Type B pancreatic cell (in vitro differentiated cells): ENCODE measurements at regions not wholly inside any gene's neighbourhood (a gene's known extent, or its start where the extent isn't known, plus 50 kb on each side); places are given as distances from the start of the nearest gene placed in this dataset.

Source experiments
- DNase-seq: peaks from one replicate; pipeline ENCODE4 v3.0.0; 2021; ENCODE audit warnings: mixed read lengths; ENCODE audit not compliant: unreplicated experiment; ENCODE audit errors: extremely low spot score
- H3K27ac Mint-ChIP-seq: 2 replicates; pipeline ENCODE4 v1.8.0; 2021; ENCODE audit warnings: mild to moderate bottlenecking, mixed read lengths
- H3K27me3 Mint-ChIP-seq: 2 replicates; pipeline ENCODE4 v1.8.0; 2021; ENCODE audit warnings: mixed read lengths
- H3K36me3 Mint-ChIP-seq: 2 replicates; pipeline ENCODE4 v1.8.0; 2021; ENCODE audit warnings: mixed read lengths
- H3K4me1 Mint-ChIP-seq: one replicate; pipeline ENCODE4 v1.8.0; 2021; ENCODE audit warnings: mixed read lengths; ENCODE audit not compliant: unreplicated experiment
- H3K4me3 Mint-ChIP-seq: 2 replicates; pipeline ENCODE4 v1.8.0; 2021; ENCODE audit warnings: mild to moderate bottlenecking, mixed read lengths
- H3K9me3 Mint-ChIP-seq: 2 replicates; pipeline ENCODE4 v1.8.0; 2021; ENCODE audit warnings: mixed read lengths
- CTCF ChIP-seq: fragments of 200-600 bp; sonication (generic); conservative IDR thresholded peaks from 2 replicates; pipeline ENCODE4 v1.5.0; 2021; ENCODE audit warnings: antibody characterized with exemption, mild to moderate bottlenecking

- no peaks in the 10 kb centered on the region for H3K9me3 Mint-ChIP-seq
- no peak for DNase-seq
- no peak overlapping the region for H3K27ac Mint-ChIP-seq
- peaks cover 10% of the 10 kb centered on the region for H3K4me1 Mint-ChIP-seq
- no peaks in the 10 kb centered on the region for H3K27me3 Mint-ChIP-seq
- no peaks in the 10 kb centered on the region for H3K36me3 Mint-ChIP-seq
- no peak for TF ChIP-seq CTCF
- no peak overlapping the region for H3K4me3 Mint-ChIP-seq
These were observed 423.0 kb downstream of the IRS1 start for GRCh38 chr2:226376516-226377180.

DNA sequence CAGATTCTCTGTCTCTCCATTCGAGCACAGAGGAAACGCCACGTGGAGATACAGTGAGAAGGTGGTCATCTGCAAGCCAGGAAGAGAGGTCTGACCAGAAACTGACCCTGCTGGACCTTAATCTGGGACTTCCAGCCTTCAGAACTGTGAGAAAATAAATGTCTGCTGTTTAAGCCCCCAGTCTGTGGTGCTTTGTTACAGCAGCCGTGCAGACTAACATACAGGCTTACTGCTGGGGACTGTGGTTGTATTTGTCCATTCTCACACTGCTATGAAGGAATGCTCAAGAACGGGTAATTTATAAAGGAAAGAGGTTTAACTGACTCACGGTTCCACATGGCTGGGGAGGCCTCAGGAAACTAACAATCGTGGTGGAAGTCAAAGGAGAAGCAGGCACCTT, 432.7 kb downstream of the IRS1 start:
- Mint-ChIP-seq H3K27ac (no peak overlapping the region), H3K4me3 (no peak overlapping the region), H3K4me1 (peaks cover 7% of the 10 kb centered on the region), H3K27me3 (no peaks in the 10 kb centered on the region), H3K36me3 (no peaks in the 10 kb centered on the region), H3K9me3 (no peaks in the 10 kb centered on the region)
- no peak for DNase-seq
- TF ChIP-seq CTCF = no peak

DNA sequence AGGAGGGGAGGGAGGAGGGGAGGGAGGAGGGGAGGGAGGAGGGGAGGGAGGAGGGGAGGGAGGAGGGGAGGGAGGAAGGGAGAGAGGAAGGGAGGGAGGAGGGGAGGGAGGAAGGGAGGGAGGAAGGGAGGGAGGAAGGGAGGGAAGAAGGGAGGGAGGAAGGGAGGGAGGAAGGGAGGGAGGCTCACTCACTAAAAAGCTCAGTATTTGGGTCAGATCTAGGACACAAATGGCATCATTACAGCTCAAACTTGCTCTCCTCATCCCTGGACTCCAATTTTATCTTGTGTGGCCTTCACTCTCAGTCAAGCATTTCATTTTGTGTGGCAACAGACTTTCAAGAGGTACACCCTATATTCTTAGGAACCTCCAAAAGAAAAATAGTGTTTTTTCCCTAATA, 435.4 kb downstream of the IRS1 start:
- no peaks in the 10 kb centered on the region for H3K9me3 Mint-ChIP-seq
- H3K4me1 Mint-ChIP-seq = no peaks in the 10 kb centered on the region
- no peak overlapping the region for H3K4me3 Mint-ChIP-seq
- no peaks in the 10 kb centered on the region for H3K27me3 Mint-ChIP-seq
- no peaks in the 10 kb centered on the region for H3K36me3 Mint-ChIP-seq
- DNase-seq = no peak
- H3K27ac Mint-ChIP-seq = no peak overlapping the region
- no peak for TF ChIP-seq CTCF

DNA sequence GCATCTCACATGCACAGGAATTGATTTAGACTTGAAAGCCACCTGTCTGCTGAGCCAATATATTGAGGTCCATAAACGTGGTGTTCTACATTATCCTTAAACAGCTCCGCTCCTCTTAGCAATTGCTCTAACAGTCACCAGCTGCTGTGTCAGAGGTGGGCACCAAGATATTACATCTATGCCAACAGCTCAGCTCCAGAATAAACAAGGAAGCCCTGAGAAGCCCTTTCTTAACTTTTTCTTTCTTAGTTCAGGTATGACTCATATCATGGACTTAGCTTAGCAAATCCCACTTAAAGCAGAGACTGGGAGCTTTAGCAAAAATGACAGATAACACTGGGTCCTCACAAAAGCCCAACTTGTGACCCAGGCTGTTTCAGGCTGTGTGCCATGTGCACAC, 436.6 kb downstream of the IRS1 start:
- Mint-ChIP-seq H3K9me3 (no peaks in the 10 kb centered on the region), H3K36me3 (no peaks in the 10 kb centered on the region), H3K4me3 (no peak overlapping the region), H3K27ac (no peak overlapping the region), H3K27me3 (no peaks in the 10 kb centered on the region), H3K4me1 (no peaks in the 10 kb centered on the region)
- no peak for TF ChIP-seq CTCF
- DNase-seq = no peak

DNA sequence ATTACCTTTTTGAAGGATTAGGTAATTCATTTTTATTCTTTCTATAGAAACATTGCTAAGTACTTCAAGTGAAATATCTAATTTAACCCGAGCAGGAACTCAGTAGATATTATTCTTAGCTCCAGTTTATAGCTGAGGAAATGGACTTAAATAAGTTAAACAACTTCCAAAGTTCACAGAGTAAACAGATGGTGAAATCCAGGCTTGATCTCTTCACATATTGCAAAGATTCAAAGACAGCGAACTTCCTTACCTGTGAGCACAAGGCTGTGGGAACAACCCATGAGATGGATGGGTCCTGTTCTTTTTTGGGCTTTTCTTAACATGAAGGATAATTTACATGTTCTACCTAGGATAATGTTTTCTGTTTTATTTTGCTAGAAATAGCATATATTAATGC, 439.0 kb downstream of the IRS1 start:
- H3K27ac Mint-ChIP-seq = no peak overlapping the region
- TF ChIP-seq CTCF = no peak
- no peak overlapping the region for H3K4me3 Mint-ChIP-seq
- H3K27me3 Mint-ChIP-seq = no peaks in the 10 kb centered on the region
- DNase-seq = no peak
- H3K4me1 Mint-ChIP-seq = no peaks in the 10 kb centered on the region
- no peaks in the 10 kb centered on the region for H3K9me3 Mint-ChIP-seq
- H3K36me3 Mint-ChIP-seq = no peaks in the 10 kb centered on the region

- no peak overlapping the region for H3K4me3 Mint-ChIP-seq
- no peak overlapping the region for H3K27ac Mint-ChIP-seq
- no peaks in the 10 kb centered on the region for H3K4me1 Mint-ChIP-seq
- no peak for TF ChIP-seq CTCF
- no peaks in the 10 kb centered on the region for H3K27me3 Mint-ChIP-seq
- no peaks in the 10 kb centered on the region for H3K36me3 Mint-ChIP-seq
- H3K9me3 Mint-ChIP-seq = no peaks in the 10 kb centered on the region
- DNase-seq = no peak
These were observed 440.9 kb downstream of the IRS1 start for GRCh38 chr2:226358688-226359087.
